ENCODE measurements at regions not wholly inside any gene's neighbourhood (a gene's known extent, or its start where the extent isn't known, plus 50 kb on each side); places are given as distances from the start of the nearest gene placed in this dataset.
A peak's percentile ranks its signal among the peaks of the same experiment; 100 is the strongest.

GRCh38 chrX:123064053-123064452, 120.0 kb upstream of the GRIA3 start:
- in situ Hi-C loops (cut with HindIII; ENCODE audit: low sequenced_read_pairs) = no loop called here
- no peak overlapping the region for H3K4me3 ChIP-seq (ENCODE audit: low read depth, low read length)
- TF ChIP-seq CTCF (IDR thresholded peaks at IDR 0.05; ENCODE audit: low read depth, low read length) = no peak
- DNase-seq (ENCODE audit: low read depth, low spot score) = no peak

DNA sequence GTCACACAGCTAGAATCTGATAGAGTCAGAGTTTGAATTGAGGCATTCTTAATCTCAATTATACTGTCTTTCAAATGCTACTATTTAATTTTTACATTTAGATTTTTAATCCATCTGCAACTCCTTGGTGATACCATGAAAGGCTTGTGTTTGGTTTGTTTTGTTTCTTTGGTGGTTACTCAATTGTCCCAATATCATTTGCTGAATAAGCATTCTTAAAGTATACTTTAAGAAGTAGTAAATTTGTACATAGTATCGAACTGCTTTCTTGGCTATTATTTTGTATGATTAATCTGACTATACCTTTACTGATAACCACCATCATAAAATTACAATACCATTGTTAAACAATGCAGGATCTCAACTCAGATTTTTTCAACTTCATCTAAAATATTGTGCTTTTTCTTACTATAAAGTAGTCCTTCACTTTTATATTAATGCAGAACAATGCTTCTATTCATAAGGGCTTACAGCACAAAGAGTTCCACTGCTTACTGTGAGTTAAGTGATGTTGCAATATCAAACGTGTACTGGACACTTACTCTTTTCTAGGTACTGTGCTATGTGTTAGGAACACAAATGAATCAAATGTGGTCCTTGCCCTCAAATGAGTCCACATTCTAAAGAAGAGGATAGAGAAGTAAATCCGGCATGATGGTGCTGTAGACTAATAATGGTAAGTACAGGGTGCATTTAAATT, 111.2 kb upstream of the GRIA3 start:
- in situ Hi-C loops (cut with HindIII; ENCODE audit: low sequenced_read_pairs) = no loop called here
- TF ChIP-seq CTCF (IDR thresholded peaks at IDR 0.05; ENCODE audit: low read depth, low read length) = no peak
- DNase-seq (ENCODE audit: low read depth, low spot score) = no peak

GRCh38 chrX:123075947-123076561, 108.0 kb upstream of the GRIA3 start:
- no peak overlapping the region for H3K4me3 ChIP-seq (ENCODE audit: low read depth, low read length)
- in situ Hi-C loops (cut with HindIII; ENCODE audit: low sequenced_read_pairs) = no loop called here
- TF ChIP-seq CTCF (IDR thresholded peaks at IDR 0.05; ENCODE audit: low read depth, low read length) = no peak
- no peak for DNase-seq (ENCODE audit: low read depth, low spot score)

More for the DNA sequence above, 111.2 kb upstream of the GRIA3 start:
- no peak overlapping the region for H3K4me3 ChIP-seq (ENCODE audit: low read depth, low read length)

DNA sequence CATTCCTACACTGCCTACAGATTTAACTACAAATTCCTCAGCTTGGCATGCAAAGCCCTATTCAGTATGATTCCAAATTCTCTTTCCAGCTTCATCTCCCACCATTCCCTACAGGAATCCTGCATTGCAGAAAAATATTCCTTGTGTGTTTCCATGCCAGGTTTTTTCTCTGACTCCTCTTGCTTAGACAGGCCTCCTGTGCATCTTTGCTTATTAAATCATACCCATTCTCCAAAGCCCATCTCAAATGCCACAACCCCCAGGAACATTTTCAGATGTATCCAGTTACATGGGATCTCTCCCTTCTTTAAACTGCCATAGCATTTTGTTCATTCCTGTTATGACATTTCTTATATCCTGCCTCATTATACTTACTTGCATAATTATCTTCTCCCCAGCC, 106.4 kb upstream of the GRIA3 start:
- H3K4me3 ChIP-seq (ENCODE audit: low read depth, low read length) = no peak overlapping the region
- in situ Hi-C loops (cut with HindIII; ENCODE audit: low sequenced_read_pairs) = no loop called here
- DNase-seq (ENCODE audit: low read depth, low spot score) = no peak
- no peak for TF ChIP-seq CTCF (IDR thresholded peaks at IDR 0.05; ENCODE audit: low read depth, low read length)

DNA sequence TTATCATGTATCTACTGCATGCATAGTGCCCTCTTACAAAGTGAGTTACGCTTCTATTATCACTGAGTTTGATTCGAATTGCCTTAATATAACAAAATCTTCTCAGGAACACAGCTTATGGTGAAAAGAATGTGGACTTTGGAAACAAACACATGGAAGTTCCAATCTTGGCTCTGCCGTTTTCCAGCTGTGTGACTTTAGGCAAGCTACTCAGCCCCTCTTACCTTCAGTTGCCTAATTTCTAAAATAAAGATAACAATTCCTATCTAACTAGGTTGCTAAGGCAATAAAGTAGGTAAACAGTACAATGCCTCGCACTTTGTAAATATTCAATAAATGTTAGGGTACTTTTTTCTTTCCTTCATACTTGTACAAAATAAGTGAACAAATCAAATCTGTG, 104.0 kb upstream of the GRIA3 start:
- H3K4me3 ChIP-seq (ENCODE audit: low read depth, low read length) = no peak overlapping the region
- DNase-seq (ENCODE audit: low read depth, low spot score) = no peak
- TF ChIP-seq CTCF (IDR thresholded peaks at IDR 0.05; ENCODE audit: low read depth, low read length) = no peak
- in situ Hi-C loops (cut with HindIII; ENCODE audit: low sequenced_read_pairs) = no loop called here

GRCh38 chrX:123081776-123082175, 102.3 kb upstream of the GRIA3 start:
- no peak for TF ChIP-seq CTCF (IDR thresholded peaks at IDR 0.05; ENCODE audit: low read depth, low read length)
- H3K4me3 ChIP-seq (ENCODE audit: low read depth, low read length) = no peak overlapping the region
- in situ Hi-C loops (cut with HindIII; ENCODE audit: low sequenced_read_pairs) = no loop called here
- peak; percentile 59 for DNase-seq (ENCODE audit: low read depth, low spot score)
